ENCODE measurements at regions not wholly inside any gene's neighbourhood (a gene's known extent, or its start where the extent isn't known, plus 50 kb on each side); places are given as distances from the start of the nearest gene placed in this dataset.
"Not testable (repeated sequence)": the region's sequence is repeated elsewhere in the genome, so short reads cannot be mapped to it uniquely, and the experiment has no call there.

DNA sequence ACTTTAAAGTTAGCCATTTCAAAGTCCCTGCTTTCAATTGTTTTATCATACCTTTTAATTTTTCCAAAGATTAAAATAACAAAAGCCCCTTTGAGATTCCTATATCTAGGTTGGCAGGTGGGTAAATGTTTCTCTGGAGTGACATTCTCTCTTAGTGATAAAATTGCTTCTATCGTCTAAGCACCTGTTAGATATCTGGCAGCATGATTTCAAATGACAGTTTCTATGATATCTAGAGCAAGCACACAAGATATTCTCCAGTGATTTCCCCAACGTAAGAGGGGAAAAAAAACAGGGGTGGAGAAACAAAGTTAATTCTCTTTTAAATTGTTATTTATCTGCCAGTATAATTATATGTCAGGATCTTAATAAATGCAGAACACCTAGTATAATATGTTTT lies 610.2 kb downstream of the DSC3 start:
- H3K36me3 Mint-ChIP-seq (ENCODE audit: low read depth), result no peaks in the 10 kb centered on the region
- no peaks in the 10 kb centered on the region for H3K27me3 Mint-ChIP-seq
- DNase-seq, result no peak
- H3K9me3 Mint-ChIP-seq, result peaks cover 7% of the 10 kb centered on the region
- no peaks in the 10 kb centered on the region for H3K4me1 Mint-ChIP-seq (ENCODE audit: low read depth)
- H3K27ac Mint-ChIP-seq, result no peak overlapping the region
- no peak overlapping the region for H3K4me3 Mint-ChIP-seq

DNA sequence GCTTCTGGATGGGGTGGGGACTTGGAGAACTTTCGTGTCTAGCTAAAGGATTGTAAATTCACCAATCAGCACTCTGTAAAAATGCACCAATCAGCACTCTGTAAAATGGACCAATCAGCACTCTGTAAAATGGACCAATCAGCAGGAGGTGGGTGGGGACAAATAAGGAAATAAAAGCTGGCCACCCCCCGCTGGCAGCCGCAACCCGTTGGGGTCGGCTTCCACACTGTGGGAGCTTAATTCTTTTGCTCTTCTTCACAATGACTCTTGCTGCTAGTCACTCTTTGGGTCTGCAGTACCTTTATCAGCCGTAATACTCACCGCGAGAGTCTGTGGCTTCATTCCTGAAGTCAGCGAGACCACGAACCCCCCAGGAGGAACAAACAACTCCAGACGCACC lies 623.1 kb downstream of the DSC3 start:
- H3K36me3 Mint-ChIP-seq (ENCODE audit: low read depth); H3K4me3 Mint-ChIP-seq: not testable (repeated sequence)

DNA sequence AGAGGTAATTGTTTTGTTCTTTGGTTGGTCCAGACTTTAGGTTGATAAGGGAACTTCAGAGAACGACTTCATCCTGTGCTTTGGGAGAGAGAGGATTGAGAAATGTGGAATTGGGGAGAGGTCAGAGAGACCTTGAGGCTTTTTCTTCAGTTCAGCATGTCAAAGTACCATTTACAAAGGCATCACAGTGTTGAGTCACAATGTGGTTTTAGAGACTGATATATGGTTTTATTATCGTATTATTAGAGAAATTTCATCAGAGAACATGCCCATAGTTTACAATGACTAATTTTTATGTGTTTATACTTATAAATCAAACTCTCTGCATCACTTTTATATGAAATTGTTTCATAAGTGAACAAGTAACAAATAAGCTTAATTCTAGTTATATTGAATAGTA lies 626.6 kb downstream of the DSC3 start:
- no peak for DNase-seq
- Mint-ChIP-seq H3K4me3 (no peak overlapping the region), H3K36me3 (ENCODE audit: low read depth) (no peaks in the 10 kb centered on the region), H3K9me3 (peaks cover 21% of the 10 kb centered on the region), H3K27me3 (no peaks in the 10 kb centered on the region), H3K27ac (no peak overlapping the region), H3K4me1 (ENCODE audit: low read depth) (no peaks in the 10 kb centered on the region)

More for the DNA sequence above, 623.1 kb downstream of the DSC3 start:
- not testable (repeated sequence) for H3K27ac Mint-ChIP-seq; H3K27me3 Mint-ChIP-seq; H3K4me1 Mint-ChIP-seq (ENCODE audit: low read depth); DNase-seq
- H3K9me3 Mint-ChIP-seq, result peaks cover 15% of the 10 kb centered on the region

DNA sequence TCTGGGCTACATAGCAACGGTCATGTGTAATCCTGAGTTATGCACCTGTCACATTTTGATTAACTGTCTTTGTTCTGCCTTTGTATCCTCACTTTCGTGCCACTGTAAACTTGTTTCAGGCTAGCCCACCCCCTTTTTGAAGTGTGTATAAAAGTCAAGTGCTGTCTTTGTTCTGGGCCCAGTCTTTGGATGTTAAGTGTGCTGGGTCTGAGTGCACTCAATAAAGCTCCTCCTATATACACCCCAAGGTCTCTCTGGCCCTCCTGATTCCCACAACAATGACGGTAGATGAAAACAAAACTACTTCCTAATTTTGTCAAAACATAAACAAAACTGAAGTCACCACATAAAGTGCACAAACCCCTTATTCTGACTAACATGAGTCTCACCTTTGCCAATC lies 633.4 kb downstream of the DSC3 start:
- DNase-seq, result no peak
- no peaks in the 10 kb centered on the region for H3K36me3 Mint-ChIP-seq (ENCODE audit: low read depth)
- no peak overlapping the region for H3K4me3 Mint-ChIP-seq
- no peak overlapping the region for H3K27ac Mint-ChIP-seq
- H3K4me1 Mint-ChIP-seq (ENCODE audit: low read depth), result no peaks in the 10 kb centered on the region
- peaks cover 18% of the 10 kb centered on the region for H3K9me3 Mint-ChIP-seq
- no peaks in the 10 kb centered on the region for H3K27me3 Mint-ChIP-seq

DNA sequence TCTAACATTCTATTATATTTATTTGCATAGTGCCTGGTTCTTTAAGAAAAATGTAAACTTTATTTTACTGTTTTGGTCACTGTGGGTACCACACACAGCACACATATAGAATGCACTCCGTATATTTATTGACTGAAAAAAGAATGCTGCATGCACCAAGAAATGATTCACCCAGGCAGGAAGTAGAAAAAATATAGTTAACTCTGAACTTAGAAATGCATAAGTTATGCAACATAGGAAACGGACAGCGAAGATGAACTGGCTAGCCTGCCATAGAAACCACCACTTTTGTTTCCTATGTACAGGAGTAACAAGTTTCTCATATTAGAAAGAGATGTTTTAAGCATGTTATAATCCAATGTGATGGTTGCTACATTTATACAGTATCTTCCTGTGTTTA lies 635.8 kb downstream of the DSC3 start:
- peaks cover 21% of the 10 kb centered on the region for H3K9me3 Mint-ChIP-seq
- H3K27me3 Mint-ChIP-seq, result no peaks in the 10 kb centered on the region
- H3K36me3 Mint-ChIP-seq (ENCODE audit: low read depth), result no peaks in the 10 kb centered on the region
- no peaks in the 10 kb centered on the region for H3K4me1 Mint-ChIP-seq (ENCODE audit: low read depth)
- no peak overlapping the region for H3K27ac Mint-ChIP-seq
- no peak overlapping the region for H3K4me3 Mint-ChIP-seq
- no peak for DNase-seq

DNA sequence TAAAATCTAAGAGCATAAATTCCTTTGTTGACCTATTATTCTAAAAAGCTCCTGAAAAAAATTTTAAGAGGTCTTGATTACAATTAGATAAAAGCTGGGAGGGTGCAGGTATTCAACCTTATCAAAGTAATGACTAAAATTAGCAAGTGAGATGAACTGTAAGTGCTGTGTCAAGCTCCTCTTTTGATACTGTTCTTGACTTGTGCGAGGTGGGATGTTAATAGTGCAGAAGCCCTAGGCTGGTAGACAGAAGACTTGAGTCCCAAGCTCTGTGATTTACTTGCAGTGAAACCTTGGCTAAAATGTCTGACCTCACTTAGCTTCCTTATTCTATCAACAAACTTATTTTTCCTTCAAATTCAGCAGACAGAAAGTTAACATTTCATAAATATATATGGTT lies 637.5 kb downstream of the DSC3 start:
- H3K4me3 Mint-ChIP-seq, result no peak overlapping the region
- no peak overlapping the region for H3K27ac Mint-ChIP-seq

DNA sequence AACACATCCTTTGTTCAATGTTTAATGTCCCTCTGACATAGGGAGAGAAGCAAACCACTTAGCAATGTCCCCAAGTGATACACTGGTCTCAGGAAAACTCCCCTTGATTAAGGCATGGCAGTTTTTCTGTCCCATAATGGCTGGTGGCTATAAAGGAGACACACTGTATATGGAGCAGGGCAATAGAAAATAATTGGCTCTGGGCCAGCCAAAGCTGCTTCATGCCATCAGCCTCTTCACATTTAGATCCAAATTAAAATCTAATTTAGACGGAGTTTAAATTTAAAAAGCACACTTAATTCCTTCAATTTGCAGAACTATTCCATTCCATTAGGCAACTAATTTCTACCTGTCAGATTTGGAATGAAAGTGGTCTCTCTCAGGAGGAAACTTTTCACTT lies 638.1 kb downstream of the DSC3 start:
- Mint-ChIP-seq H3K4me3 (no peak overlapping the region), H3K27me3 (no peaks in the 10 kb centered on the region), H3K27ac (no peak overlapping the region), H3K9me3 (peaks cover 16% of the 10 kb centered on the region), H3K4me1 (ENCODE audit: low read depth) (no peaks in the 10 kb centered on the region), H3K36me3 (ENCODE audit: low read depth) (no peaks in the 10 kb centered on the region)
- no peak for DNase-seq

More for the DNA sequence above, 637.5 kb downstream of the DSC3 start:
- H3K4me1 Mint-ChIP-seq (ENCODE audit: low read depth), result no peaks in the 10 kb centered on the region
- peaks cover 20% of the 10 kb centered on the region for H3K9me3 Mint-ChIP-seq
- no peaks in the 10 kb centered on the region for H3K27me3 Mint-ChIP-seq
- DNase-seq, result no peak
- no peaks in the 10 kb centered on the region for H3K36me3 Mint-ChIP-seq (ENCODE audit: low read depth)

DNA sequence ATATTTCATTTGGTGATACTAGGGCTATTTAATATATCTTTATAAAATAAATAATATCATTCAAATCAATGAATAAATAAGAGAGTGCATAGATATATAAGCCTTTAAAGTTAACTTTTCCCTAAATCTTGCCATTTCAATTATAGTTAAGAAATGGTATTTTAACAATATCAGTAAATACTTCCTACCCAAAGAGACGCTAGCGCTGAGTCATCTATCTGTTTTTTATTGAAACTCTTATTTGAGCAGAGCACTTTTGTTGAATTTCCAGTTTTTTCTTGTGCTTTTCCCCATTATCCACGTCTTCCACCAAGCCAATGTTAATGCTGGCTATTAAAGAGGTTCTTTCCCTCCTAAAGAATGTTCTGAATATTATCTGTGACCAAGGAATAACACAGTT lies 639.3 kb downstream of the DSC3 start:
- H3K27ac Mint-ChIP-seq, result no peak overlapping the region
- no peaks in the 10 kb centered on the region for H3K36me3 Mint-ChIP-seq (ENCODE audit: low read depth)
- no peak for DNase-seq
- H3K4me3 Mint-ChIP-seq, result no peak overlapping the region
- H3K9me3 Mint-ChIP-seq, result peaks cover 12% of the 10 kb centered on the region
- H3K27me3 Mint-ChIP-seq, result no peaks in the 10 kb centered on the region
- H3K4me1 Mint-ChIP-seq (ENCODE audit: low read depth), result no peaks in the 10 kb centered on the region

DNA sequence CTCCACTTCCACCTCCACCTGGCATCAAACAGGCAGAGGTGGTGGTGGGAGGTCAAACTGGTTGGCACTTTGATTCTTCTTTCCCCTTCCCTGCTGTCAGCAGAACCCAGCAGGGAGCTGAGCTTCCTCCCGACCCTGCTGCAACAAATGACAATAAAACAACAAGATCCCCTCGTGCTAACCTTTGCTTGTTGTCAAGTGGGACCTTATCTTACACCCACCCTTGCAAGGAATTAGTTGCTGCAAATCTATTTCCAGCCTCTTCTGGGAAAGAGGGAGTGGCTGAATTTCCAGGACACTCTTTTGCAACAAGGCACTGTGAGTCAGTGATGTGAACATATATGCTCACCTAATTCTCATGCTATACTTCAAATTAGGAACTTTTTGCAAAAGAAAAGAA lies 655.1 kb downstream of the DSC3 start:
- H3K9me3 Mint-ChIP-seq, result peaks cover 6% of the 10 kb centered on the region
- H3K27ac Mint-ChIP-seq, result no peak overlapping the region
- H3K4me3 Mint-ChIP-seq, result no peak overlapping the region
- DNase-seq, result no peak
- H3K4me1 Mint-ChIP-seq (ENCODE audit: low read depth), result no peaks in the 10 kb centered on the region
- no peaks in the 10 kb centered on the region for H3K36me3 Mint-ChIP-seq (ENCODE audit: low read depth)
- no peaks in the 10 kb centered on the region for H3K27me3 Mint-ChIP-seq

DNA sequence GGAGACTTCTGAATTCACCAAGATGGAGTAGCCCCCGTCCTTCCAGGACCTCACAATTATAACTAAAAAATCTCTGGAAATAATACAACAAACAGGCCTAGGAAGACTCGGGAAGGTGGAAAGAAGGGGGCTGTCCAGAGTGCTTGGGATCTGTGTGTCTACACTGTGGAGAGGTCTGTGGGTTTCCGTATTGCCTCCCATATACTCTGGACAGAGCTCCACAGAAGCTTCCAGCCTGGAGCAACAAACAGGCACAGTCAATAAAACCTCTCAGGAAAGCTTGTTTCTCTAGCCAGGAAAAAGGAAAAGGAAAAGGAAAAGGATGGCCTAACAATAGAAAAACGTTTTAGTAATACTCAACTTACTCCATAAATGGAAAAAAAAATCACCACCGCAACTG lies 655.9 kb downstream of the DSC3 start:
- no peaks in the 10 kb centered on the region for H3K4me1 Mint-ChIP-seq (ENCODE audit: low read depth)
- H3K27ac Mint-ChIP-seq, result no peak overlapping the region
- peaks cover 9% of the 10 kb centered on the region for H3K9me3 Mint-ChIP-seq
- no peak overlapping the region for H3K4me3 Mint-ChIP-seq
- no peaks in the 10 kb centered on the region for H3K27me3 Mint-ChIP-seq
- DNase-seq, result no peak
- no peaks in the 10 kb centered on the region for H3K36me3 Mint-ChIP-seq (ENCODE audit: low read depth)

DNA sequence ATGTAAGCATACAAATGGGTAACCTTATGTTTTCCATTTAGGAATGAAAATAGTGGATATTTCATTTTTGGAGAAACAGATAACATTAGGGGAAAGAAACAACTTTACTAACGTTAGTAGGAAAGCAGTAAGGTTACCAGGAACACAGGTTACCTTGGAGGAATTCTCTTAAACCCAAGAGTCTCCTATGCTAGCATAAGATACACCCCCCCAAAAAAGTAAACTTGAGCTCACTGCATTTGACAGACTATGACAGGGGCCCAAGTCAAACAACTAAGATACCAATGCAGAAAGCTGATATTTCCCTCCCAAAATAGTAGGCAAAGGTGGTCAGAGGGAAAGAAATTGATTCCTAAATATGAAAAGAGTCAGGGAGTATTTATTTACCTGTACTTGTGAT lies 656.9 kb downstream of the DSC3 start:
- no peaks in the 10 kb centered on the region for H3K4me1 Mint-ChIP-seq (ENCODE audit: low read depth)
- H3K27ac Mint-ChIP-seq, result no peak overlapping the region
- no peak for DNase-seq
- peaks cover 14% of the 10 kb centered on the region for H3K9me3 Mint-ChIP-seq
- no peaks in the 10 kb centered on the region for H3K27me3 Mint-ChIP-seq
- H3K4me3 Mint-ChIP-seq, result no peak overlapping the region
- no peaks in the 10 kb centered on the region for H3K36me3 Mint-ChIP-seq (ENCODE audit: low read depth)

DNA sequence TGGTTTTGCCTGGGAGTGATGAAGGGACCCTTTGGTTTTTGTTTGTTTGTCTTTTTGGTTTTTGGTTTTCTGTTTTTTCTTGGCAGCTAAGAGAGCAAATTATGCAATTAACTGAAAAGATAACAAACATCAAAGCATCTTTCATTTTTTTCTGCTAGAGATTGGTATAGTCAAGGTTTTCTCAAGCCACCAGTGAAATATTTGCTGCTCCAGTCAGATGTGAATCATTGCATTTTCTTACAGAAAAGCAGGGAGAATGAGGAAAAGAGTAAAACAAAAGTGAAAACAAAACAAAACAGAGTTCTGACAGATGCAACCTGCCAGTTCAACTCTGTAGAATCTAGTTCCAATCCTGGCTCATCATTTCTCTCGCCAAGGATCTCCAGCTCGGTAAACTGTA lies 660.7 kb downstream of the DSC3 start:
- peaks cover 25% of the 10 kb centered on the region for H3K9me3 Mint-ChIP-seq
- no peaks in the 10 kb centered on the region for H3K27me3 Mint-ChIP-seq
- no peaks in the 10 kb centered on the region for H3K36me3 Mint-ChIP-seq (ENCODE audit: low read depth)
- H3K4me3 Mint-ChIP-seq, result no peak overlapping the region
- no peak overlapping the region for H3K27ac Mint-ChIP-seq
- no peaks in the 10 kb centered on the region for H3K4me1 Mint-ChIP-seq (ENCODE audit: low read depth)
- DNase-seq, result no peak

DNA sequence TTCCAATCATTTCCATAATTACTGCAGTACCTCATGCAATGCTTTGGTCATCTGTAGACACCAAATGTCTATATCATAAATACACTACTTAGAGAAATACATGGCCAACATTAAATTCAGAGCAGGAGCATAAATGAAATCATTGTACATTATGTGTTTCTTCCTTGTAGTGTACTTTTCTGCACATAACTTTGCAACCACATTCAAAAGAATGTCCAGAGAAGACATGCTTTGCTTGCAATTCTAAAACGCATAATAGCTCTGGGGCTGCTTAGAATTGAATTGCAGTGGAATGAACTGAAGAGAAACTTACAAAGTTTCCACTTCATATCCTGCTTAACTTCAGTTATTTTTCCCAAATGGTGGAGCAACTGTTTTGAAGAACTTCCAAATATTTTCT lies 664.4 kb downstream of the DSC3 start:
- H3K27ac Mint-ChIP-seq, result no peak overlapping the region
- no peaks in the 10 kb centered on the region for H3K4me1 Mint-ChIP-seq (ENCODE audit: low read depth)
- H3K27me3 Mint-ChIP-seq, result no peaks in the 10 kb centered on the region
- no peak for DNase-seq
- H3K9me3 Mint-ChIP-seq, result peaks cover 26% of the 10 kb centered on the region
- H3K4me3 Mint-ChIP-seq, result no peak overlapping the region
- no peaks in the 10 kb centered on the region for H3K36me3 Mint-ChIP-seq (ENCODE audit: low read depth)

DNA sequence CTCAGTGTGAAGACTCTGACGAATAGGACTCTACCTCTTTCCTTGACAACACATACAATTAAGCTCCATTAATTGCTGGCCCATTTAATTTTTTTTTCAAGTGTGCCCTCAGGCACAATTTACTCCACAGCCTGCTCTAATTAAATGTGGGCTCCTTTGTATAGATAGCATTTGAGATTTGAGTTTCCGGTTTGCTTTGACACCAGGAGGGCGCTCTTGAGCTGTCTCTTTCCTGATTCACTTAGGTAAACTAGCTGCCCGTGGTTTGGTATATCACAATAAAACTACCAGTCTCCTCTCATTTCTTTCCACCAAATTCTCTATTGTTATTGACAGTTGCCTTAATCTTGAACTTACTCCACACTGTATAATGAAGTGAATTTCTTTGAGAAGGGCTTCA lies 666.0 kb downstream of the DSC3 start:
- no peaks in the 10 kb centered on the region for H3K4me1 Mint-ChIP-seq (ENCODE audit: low read depth)
- no peaks in the 10 kb centered on the region for H3K27me3 Mint-ChIP-seq
- no peaks in the 10 kb centered on the region for H3K36me3 Mint-ChIP-seq (ENCODE audit: low read depth)
- H3K9me3 Mint-ChIP-seq, result peaks cover 21% of the 10 kb centered on the region
- DNase-seq, result no peak
- no peak overlapping the region for H3K27ac Mint-ChIP-seq
- no peak overlapping the region for H3K4me3 Mint-ChIP-seq

DNA sequence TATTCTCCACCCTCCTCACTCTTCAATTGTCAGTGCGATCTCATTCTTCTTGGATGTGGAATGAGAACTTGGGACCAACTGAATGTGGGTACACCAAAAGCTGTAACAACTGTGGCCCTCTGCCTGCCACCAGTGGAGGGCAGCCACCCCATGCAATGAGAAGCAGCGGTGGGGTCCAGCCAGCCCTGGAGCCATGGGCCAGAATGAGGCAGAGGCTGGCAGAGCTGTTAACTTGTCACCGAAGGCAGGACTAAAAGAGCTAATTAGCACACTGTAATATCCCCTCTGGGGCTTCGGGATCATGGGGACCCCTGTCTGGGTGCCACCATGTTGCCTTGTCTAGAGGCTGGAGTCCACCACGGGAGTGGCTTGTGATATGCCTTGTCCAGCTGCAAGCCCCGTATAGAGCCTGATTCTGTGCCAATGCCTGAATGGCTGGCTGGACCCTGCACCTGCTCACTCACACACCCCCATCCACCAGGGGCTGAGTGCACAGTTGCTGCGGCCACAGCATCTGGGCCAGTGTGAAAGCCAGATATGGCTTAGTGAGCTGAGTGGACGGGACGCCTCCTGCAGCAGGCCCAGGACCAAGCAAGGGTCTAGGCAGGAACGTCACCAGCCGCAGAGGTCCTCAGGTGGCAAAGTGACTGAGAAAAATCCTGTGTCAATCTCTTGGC lies 680.5 kb downstream of the DSC3 start:
- H3K9me3 Mint-ChIP-seq, result peaks cover 12% of the 10 kb centered on the region
- H3K27me3 Mint-ChIP-seq, result no peaks in the 10 kb centered on the region
- no peaks in the 10 kb centered on the region for H3K36me3 Mint-ChIP-seq (ENCODE audit: low read depth)
- no peak overlapping the region for H3K4me3 Mint-ChIP-seq
- DNase-seq, result no peak
- H3K27ac Mint-ChIP-seq, result no peak overlapping the region
- no peaks in the 10 kb centered on the region for H3K4me1 Mint-ChIP-seq (ENCODE audit: low read depth)

DNA sequence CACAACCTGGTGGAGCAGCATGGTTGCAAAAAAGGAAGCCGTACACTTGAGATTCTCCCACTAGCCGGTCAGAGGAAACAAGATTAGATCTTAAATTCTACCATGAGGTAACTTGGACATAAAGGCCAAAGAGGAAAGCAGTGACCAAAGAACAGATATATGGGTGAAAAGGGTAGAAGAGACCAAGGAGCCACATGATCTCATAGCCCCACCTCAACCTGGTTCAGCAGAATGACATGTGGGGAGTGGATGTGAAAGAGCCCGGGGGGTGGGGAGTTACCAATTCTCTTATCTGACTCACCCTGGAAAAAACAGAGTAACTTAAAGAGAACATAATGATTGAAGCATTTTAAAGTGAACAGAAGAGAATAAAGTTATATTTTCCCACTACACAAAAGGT lies 683.0 kb downstream of the DSC3 start:
- DNase-seq, result no peak
- Mint-ChIP-seq H3K27ac (no peak overlapping the region), H3K9me3 (peaks cover 13% of the 10 kb centered on the region), H3K4me1 (ENCODE audit: low read depth) (no peaks in the 10 kb centered on the region), H3K27me3 (no peaks in the 10 kb centered on the region), H3K4me3 (no peak overlapping the region), H3K36me3 (ENCODE audit: low read depth) (no peaks in the 10 kb centered on the region)
